Keratinocyte (primary cell): ENCODE measurements at regions not wholly inside any gene's neighbourhood (a gene's known extent, or its start where the extent isn't known, plus 50 kb on each side); places are given as distances from the start of the nearest gene placed in this dataset.

ENCODE experiments used
- CTCF ChIP-seq, 3 experiments: IDR thresholded peaks in 1 of 3; conservative IDR thresholded peaks in 1 of 3; optimal IDR thresholded peaks in 1 of 3; 2 replicates in 2 of 3; 3 replicates in 1 of 3; pipeline versions ENCODE3 to v1.5.1; 2011; ENCODE audit warnings: low read length in 3 of 3, mild to moderate bottlenecking in 3 of 3, moderate library complexity in 2 of 3, control low read depth in 1 of 3, inconsistent platforms in 1 of 3; ENCODE audit not compliant: insufficient read depth in 2 of 3; ENCODE audit errors: extremely low read depth in 1 of 3
- EZH2 ChIP-seq: IDR thresholded peaks from one replicate; pipeline ENCODE4 v1.6.1; 2012; ENCODE audit warnings: inconsistent platforms, mild to moderate bottlenecking, low read length, moderate library complexity

GRCh38 chr4:176563591-176563990 lies 229.1 kb downstream of the VEGFC start:
- peak in 2 of 3 experiments; percentile 2 to 29 for TF ChIP-seq CTCF (optimal IDR thresholded peaks at IDR 0.05 in 1 of 3, IDR thresholded peaks at IDR 0.05 in 1 of 3, conservative IDR thresholded peaks at IDR 0.05 in 1 of 3; ENCODE audit: extremely low read depth in 1 of 3, insufficient read depth in 2 of 3, low read length in 3 of 3)
- no peak for TF ChIP-seq EZH2
